ENCODE measurements at regions not wholly inside any gene's neighbourhood (a gene's known extent, or its start where the extent isn't known, plus 50 kb on each side); places are given as distances from the start of the nearest gene placed in this dataset.

DNA sequence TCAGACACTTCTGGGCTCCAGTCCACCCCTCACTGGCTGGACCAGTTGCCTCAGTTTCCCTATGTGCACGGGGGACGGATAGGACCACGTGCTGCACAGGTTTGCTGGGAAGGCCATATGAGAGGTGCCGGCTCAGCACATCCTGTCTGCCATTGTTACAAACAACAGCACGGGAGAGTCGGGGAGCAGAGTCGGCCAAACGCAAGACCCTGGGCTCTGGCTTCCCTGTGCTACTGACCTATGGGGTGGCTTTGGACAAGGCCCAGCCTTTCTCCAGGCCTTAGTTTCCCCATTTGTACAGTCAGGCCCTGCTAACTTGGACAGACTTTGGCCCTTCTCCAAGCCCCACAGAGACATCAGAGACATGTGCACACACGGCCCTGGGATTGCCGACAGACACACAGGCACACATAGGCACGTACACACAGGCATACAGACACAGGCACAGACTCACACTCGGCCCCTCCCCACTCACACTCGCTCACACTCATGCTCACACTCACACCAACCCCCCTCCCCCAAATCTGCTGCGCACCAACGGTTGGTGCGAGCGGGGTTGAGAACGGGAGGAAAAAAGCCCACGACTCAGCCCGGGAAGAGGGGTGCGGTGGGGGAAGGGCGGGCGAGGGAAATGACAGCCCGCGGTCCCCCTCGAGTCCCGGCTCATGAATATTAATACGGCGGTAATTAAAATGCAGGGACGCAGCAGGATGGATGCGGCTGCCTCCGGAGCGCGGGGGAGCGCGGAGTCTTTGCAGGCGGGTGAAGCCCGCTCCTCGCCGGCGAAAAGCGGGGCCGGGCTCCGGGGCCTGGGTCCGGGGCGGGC, 133.0 kb downstream of the C9orf50 start:
- peak; percentile 61 for DNase-seq

DNA sequence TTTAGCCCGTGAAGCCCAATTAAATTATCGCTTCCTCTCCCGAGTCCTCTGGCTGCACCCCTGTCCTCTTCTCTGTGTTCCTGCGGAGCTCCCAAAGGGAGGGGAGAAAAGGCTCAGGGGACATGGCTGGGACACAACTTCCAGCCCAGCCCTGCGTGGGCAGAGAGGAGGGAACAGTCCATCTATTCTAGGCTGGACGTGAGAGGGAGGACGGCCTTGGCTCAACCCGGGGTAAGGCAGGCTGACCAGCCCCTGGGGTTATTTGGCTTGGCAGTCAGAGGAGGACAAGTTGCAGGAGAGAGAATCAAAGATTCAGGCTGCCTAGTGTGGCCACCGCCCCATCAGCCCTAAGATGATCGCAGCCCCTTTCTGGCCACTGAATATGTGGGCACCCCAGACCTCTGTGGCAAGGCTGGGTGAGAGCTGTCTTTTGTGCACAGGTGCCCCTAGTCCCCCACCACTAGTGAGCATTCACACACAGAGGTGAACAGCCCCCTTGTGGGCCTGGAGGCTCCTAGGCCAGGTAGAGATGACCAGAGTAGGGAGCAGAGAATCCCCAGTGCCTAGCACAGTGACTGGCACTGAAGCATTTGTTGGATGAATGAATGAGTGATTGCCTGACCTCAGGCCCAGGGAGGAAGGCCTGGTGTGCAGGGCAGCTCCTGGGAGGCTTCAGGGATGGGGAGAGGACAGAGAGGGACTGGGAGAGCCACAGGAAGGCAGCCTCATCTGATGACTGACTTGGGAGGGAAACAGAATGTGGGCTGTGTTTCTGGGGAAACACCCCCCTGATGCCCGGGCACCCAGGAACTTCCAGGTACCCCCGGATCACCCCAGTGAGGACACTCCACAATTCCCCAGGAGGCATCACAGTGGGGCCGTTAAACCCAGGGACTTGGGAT, 133.9 kb downstream of the C9orf50 start:
- no peak for DNase-seq

DNA sequence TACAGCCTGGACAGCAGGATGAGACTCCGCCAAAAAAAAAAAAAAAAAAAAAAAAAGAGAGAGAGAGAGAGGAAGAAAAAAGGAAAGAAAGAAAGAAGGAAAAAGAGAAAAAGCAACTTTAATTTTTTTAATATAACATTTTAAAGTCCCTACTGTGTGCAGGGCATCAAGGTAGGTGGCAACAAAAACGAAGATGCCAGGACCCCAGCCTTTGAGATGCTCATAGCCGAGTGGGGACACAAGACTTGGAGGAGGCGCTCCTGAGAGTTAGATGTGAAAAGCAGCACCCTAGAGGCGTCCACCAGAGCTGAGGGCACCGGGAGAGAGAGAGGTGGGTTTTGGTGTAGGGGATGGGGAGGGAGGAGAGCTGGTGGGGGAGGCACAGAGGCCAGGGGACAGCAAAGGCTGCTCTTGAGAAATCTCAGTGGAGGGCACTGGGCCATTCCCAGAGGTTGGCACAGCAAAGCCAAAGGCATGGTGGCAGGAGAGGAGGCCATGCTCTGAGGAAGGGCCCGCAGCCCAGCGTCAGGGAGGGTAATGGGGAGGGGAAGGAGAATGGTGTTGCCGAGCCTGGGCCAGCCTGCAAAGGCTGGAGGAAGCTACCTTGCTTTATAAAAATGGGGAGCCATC, 135.6 kb downstream of the C9orf50 start:
- DNase-seq, result no peak

DNA sequence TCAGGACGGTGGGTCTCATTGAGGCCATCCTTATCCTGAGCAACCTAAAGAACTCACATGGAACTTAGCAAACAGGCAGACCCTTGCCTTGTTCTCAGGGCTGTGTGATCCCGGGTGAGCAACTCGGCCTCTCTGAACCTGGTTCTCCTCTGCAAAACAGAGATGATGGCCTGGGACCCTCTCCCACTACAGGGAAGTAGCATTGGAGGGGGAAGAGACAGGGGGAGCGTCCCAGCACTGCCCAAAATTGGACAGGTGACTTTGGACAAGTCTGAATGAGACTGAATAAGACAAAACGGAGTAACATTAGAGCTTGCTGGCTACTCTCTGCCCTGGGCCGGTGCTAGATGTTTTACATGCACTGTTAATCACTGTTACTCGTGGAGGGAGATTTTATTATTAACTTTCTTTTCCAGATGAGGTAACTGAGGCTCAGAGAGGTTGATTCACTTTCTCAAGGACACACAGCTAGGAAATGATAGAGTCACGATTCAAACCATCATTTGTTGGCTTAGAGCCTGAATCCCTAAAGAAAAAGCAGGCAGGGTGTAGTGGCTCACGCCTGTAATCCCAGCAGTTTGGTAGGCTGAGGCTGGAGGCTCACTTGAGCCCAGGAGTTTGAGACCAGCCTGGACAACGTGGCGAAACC, 136.4 kb downstream of the C9orf50 start:
- no peak for DNase-seq

DNA sequence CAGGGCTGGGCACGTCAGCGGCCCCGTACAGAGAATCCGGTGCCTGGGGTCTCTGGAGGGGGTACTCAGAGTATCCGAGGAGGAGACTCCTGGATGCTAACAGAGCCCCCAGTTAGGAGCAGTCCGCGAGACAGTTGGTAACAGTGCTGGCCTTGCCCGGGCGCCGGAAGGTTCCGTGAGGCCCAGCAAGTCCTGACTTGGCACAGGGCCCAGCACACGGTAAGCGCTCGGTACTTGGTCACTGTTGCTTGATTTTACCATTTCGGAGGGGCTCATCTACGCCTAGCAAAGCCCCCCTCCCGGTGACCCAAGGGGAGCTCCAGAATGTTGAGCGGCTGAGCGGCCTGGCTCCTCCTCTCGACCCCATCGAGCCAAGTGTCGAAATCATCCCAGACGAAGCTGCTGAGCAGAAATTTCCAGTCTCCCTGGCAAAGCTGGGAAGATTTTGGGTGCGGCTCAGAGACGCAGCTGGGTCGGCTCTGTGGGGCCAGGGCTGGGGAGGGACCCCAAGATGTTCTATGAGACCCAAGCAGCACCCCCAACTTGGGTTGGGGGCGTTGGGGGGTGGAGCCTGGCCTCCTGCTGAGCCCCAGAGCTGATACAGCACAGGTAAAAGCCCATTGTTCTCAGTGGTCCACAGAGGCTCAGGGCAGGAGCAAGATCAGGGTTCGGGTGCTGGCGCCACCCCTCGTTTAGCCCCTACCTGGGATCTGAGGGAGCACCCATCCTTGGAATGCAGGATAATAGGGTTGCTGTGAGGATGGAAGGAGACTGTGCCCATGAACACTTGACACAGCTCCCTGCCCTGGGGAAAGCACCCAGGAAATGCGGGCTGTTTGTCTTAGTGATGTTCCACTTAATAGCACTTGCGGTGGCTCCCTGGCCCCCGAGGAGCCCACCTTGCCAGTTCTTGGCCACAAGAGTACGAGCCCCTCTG, 137.2 kb downstream of the C9orf50 start:
- DNase-seq, result peak; percentile 69

DNA sequence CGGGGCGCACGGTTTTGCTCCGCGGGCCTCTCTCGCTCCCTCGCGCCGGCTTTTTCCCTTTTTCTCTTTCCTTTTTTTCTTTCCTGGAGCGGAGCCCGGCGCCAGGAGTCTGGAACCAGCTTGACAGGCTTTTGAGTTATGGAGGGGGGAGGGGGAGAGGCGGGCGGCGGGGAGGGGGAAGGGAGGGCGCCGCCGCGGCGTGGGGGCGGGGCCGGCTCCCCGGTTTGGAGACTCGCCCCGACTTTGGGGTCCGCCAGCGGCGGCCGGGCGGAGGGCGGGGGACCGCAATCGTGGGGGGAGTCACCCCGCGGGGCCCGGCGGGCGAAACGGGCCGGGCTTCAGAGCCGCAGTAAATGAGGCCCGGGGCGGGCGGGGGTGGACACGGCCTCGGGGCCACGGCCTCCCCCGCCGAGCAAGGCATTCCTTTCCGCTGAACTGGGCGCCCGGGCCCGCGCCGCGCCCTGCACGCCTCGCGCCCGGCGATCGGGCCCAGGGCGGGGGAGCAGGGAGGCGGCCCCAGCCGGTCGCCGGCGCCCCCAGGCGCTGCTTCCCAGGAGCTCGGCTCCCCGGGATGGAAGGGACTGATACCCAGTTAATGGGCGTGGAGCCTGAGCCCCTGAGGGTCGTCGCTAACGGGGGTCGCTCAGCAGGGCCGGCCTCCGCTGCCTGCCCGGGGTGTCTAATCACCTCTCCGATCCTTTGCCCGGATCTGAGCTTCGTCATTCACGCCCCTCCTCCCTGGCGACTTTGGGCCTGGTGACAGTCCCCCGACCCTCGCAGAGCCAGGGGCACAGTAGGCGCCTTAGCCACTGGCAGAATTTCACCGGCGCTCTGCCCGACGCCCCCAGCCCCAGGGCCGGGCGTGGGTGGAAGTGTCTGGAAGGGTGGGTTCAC, 138.1 kb downstream of the C9orf50 start:
- peak; percentile 67 for DNase-seq

DNA sequence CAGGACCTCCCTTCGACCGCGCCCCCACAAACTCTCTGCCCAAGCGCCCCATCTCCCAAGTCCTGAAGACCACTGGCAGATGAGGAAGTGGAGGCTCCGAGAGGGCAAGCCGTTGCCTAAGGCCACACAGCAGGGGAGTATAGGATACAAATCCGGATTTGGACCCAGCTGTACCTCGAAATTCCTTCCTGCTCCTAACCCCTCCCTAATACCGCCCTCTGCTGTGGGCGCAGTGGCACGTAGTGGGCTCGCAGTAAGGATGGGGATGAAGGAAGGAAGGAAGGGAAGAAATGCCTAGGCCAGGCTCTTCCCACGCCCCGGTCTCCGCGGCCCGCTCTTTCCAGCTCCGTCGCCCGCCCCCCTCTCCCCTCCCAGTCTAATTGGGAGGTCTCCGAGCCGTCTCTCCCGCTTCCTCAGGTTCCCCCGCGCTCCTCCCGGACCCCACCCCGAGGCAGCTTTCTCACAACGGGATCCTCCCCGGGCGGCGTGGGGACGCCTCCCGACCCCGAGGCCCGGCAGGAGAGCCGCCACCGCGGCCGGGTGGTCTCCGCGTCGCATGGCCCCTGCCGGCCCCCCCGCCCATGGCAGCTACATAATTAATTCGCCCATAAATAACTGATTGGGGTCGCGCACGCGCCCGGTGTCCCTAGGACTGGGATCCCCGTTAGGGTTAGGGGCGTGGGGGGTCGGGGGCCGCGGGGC, 138.9 kb downstream of the C9orf50 start:
- no peak for DNase-seq

DNA sequence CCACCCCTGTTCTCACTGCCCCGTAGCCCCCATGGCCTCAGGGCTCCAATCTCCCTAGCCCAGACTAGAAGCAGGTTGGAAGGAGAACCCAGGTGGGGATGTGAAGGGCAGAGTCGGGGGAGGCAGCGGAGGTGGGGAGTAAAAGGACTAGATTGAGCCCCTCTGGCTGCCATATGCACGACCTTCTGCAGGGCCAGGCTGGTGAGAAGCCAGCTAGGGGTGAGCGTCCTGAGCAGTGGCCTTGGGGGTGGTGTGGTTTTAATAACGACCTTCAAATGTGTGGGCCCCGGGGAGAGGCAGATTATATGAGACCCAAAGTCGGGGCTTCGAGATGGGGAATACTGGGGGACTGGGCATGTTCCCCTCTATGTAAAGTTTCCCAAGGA, 139.5 kb downstream of the C9orf50 start:
- no peak for DNase-seq

DNA sequence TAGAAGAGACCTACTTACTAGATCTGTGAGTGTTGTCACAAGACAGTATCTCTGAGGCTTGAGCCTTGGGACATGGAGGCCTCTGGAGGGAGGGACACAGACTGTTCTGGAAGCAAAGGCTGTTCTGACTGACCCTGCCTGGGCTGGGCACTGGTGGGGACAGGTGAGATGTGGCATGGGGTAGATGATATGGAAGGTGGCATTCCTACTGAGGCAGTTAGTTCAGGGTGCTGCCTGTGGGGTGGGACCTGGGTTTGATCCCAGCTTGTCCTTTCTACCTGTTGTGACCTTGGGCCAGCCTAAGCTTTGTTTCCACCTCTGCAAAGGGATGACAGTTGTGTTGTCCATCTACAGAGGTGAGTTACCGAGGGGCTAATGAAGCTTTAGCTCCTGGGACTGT, 140.2 kb downstream of the C9orf50 start:
- DNase-seq, result no peak

DNA sequence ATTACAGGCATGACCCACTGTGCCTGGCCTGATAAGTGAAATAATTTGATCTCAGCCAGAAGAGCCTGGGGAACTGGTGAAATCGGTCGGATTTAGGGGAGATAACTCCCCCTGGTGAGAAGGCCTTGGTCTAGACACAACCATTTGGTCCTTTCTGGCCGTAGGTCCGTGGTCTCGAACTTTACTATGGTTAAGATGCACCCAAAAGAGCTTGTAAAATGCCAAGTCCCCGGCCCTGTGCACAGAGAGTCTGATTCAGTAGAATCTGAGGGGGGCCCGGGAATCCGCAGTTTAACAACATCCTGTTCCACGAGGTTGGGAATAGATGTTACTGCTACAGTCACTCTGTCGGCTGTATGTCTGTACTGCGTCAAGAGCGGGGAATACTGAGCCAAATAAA, 140.7 kb downstream of the C9orf50 start:
- DNase-seq, result no peak

DNA sequence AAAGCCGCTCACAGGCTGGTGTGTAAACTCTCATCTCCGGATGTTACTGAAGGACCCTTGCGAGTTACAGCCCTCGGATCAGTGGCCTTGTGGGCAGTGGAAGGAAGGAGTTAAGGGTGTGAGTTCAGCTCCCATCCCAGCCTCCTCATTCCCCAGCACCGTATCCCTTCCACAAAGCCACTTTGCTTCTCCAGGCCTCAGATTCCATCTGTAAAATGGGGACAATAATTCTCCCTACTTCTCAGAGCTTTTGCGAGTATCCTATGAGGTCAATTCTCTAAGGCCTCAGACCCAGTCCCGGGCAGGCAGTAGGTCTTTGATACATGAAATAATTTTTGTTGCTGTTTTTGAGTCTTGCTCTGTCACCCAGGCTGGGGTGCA, 141.3 kb downstream of the C9orf50 start:
- no peak for DNase-seq

DNA sequence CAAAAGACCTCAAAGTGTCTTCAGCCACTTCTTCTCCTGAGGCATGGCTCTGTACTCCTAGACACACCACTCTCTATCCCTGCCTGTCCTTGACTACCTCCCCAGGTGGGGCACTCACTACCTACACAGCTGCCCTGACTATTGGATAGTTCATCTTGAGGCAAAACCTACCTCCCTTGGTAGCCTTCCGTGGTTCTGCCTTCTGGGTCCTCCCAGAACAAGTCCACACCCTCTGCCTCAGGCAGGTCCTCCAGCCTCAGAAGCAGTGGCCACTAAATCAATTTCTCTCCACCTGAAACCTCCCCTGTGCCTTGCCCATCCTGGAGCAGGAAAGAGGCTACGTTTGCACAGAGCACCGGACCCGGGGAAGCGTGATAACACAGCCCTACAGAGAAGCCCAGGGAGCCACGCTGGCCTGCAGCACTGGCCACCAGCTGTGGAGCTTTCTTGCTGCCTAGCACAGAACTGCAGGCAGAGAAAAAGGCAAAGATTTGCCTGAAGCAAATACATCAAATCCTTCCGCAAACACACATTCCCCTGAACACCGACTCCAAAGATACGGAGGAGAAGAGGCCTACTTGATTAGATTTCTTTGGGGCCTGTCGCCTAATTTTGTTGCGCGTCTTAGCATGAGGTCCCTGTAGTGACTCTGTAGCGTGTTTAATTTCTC, 141.8 kb downstream of the C9orf50 start:
- no peak for DNase-seq

DNA sequence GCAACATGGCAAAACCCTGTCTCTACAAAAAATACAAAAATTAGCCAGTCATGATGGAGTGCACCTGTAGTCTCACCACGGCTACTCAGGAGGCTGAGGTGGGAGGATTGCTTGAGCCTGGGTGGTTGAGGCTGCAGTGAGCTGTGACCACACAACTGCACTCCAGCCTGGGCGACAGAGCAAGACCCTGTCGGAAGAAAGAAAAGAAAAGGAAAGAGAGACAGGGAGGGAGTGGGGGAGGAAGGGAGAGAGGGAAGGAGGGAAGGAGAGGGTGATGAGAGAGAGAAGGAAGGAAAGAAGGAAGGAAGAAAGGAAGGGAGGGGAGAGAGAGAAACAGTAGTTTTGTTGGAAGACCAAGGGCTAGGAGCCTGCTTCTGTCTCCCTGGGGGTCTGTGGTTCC, 142.4 kb downstream of the C9orf50 start:
- no peak for DNase-seq

DNA sequence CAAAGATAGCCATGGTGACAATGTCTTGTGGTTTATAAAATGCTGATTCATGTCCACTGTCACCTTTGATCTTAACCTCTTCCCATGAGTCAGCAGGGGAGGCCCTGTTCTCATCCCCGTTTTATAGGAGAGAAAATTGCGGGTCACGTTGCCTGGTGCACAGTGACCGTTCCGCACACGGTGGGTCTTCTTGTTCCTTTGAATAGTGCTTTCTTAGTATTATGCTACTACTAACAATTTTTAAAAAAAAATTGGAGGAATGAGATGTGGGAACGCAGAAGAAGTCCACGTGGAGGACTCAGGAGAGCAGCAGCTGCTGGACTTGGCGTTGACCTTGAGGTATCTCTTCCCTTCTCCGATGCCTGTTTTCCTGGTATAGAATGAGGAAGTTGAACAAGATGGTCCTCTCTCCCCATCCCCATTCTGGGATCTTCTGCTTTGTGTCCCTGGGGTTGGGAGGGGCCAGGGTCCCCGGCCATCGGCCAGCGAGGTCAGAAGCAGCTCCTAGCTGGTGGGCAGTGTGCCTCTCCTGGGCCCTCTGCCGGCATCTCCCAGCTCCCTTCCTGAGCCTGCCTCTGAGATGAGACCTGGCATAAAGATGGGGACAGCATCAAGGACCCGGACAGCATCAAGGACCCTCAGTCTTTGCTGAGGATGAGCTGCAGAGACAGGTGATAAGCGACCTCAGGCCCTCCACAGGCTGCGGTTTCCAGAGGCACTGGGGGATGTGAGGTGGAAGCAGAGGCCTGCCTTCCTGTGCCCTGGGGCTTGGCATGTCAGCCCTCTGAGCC, 143.9 kb downstream of the C9orf50 start:
- no peak for DNase-seq

DNA sequence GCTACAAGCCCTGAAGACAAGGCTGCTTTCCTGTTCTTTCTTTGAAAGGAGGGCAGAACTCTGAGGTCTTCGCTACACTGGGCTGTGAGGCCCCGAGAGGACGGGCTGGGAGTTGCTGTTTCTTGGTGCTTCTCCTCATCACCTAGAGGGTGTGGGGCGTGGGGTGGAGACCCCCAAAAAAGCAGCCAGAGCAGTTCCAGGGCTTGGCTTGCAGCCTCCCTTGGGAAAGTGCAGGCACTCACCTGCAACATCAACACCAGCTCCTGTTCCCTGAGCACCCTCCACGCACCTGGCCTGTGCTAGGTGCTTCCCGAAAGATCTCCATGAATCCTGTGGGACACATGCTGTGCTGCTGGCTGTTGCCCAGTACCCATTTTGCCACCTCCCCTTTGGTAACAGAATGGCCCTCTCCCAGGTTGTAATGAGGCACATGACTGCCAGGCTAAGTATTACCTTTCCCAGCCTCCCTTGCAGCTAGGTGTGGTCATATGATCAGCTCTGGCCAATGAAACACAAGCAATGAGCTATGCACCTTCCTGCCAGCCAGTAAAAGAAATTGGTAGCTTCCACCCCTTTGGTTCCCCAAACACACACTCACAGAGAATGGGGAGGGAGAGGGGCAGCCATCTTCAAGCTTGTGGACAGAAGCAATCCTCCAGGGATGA, 146.0 kb downstream of the C9orf50 start:
- no peak for DNase-seq

DNA sequence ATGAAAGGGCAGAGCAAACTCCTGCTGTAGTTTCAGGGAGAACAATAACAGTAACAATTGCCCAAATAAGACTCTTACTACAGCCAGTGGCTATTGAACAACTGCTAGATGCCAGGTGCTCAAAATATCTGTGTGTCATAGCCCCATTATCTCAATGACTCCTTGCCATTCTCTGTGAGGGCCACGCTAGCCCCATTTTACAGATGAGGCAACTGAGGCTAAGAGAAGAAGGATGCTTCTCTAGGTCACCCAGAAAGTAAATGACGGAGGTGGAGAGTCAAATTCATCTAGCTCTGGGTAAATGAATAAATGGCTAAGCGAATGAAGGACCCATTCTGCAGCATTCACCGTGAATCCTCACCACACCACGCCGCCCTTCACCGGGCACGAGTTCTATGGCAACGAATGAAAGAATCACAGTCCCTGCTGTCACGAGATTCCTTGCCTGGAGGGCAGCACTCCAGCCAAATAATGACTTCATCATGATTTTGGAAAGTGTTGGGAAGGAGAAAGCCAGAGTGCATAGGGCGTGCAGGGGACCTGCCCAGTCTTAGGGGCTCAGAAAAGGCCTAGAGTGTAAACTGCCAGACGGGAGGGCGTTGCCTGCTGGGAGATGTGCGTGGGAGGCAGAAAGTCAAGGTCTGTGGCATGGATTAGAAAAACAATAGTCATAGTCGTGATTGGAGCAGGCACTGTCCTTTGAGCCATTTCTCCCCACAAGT, 147.2 kb downstream of the C9orf50 start:
- DNase-seq, result no peak

DNA sequence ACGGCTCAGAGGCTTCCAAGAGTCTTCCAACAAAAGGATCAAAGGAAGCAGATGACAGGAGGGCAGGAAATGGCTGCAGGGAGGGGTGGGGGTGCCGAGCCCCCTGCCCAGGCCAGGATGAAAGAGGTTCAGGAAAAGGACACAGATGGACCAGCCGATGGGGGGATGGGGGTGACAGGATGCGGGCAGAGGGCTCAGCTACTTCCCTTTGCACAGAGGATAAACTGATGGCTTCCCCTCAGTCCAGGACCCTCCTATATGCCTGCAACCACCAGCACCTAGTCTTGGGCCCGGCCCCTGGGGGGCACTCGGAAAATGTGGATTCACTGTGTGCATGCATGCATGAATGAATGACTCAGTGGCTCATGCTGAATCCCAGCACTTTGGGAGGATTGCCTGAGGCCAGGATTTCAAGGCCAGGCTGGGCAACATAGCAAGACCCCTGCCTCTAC, 148.2 kb downstream of the C9orf50 start:
- no peak for DNase-seq
